Gastroesophageal sphincter (tissue), 4 donors: ENCODE measurements at regions not wholly inside any gene's neighbourhood (a gene's known extent, or its start where the extent isn't known, plus 50 kb on each side); places are given as distances from the start of the nearest gene placed in this dataset.
"Not testable (repeated sequence)": the region's sequence is repeated elsewhere in the genome, so short reads cannot be mapped to it uniquely, and the experiment has no call there.

Experiments used
- ATAC-seq: fragments of 150-250 bp; one replicate; pipeline ENCODE4 v1.9.1; 2016; ENCODE audit warnings: mild to moderate bottlenecking, moderate library complexity
- H3K27ac ChIP-seq, 4 donors: fragments of 200-600 bp; sonication (generic) in 3 of 4; 1 replicate in 3 of 4; 2 replicates in 1 of 4; pipeline ENCODE4 v1.5.1; 2016 to 2019
- H3K27me3 ChIP-seq: fragments of 200-600 bp; sonication (generic); one replicate; pipeline ENCODE4 v1.5.1; 2019
- H3K36me3 ChIP-seq, 2 donors: fragments of 200-600 bp; sonication (generic); one replicate each; pipeline ENCODE4 v1.5.1; 2019; ENCODE audit warnings: control low read depth in 1 of 2
- H3K4me1 ChIP-seq, 3 donors: fragments of 200-600 bp; sonication (generic); 1 replicate in 2 of 3; 2 replicates in 1 of 3; pipeline ENCODE4 v1.5.1; 2016 to 2019; ENCODE audit warnings: control low read depth in 2 of 3
- H3K4me3 ChIP-seq, 2 donors: fragments of 200-600 bp; sonication (generic); one replicate each; pipeline ENCODE4 v1.5.1; 2019; ENCODE audit warnings: mild to moderate bottlenecking in 1 of 2, moderate library complexity in 1 of 2
- H3K9me3 ChIP-seq, 3 donors: fragments of 200-600 bp; sonication (generic); one replicate each; pipeline ENCODE4 v1.5.1; 2017 to 2019; ENCODE audit warnings: control low read depth in 2 of 3
- CTCF ChIP-seq, 4 experiments: fragments of 200-600 bp in 2 of 4; fragments of 450-650 bp in 2 of 4; sonication (generic) in 1 of 4; IDR thresholded peaks; one replicate each; pipeline ENCODE4 v1.5.1; 2017 to 2019; ENCODE audit warnings: antibody characterized with exemption in 4 of 4, mild to moderate bottlenecking in 2 of 4, moderate library complexity in 2 of 4
- EP300 ChIP-seq: sonication (generic); formaldehyde crosslinking; IDR thresholded peaks from one replicate; pipeline ENCODE4 v1.6.1; 2017; ENCODE audit warnings: antibody characterized with exemption, mild to moderate bottlenecking
- POLR2A ChIP-seq, 2 donors: fragments of 450-650 bp; IDR thresholded peaks; one replicate each; pipeline ENCODE4 v1.6.1; 2017; ENCODE audit warnings: antibody characterized with exemption in 2 of 2, mild to moderate bottlenecking in 2 of 2, moderate library complexity in 1 of 2
- POLR2AphosphoS5 ChIP-seq: sonication (generic); formaldehyde crosslinking; IDR thresholded peaks from one replicate; pipeline ENCODE4 v1.6.1; 2017; ENCODE audit warnings: antibody characterized with exemption
- WGBS, 2 donors: methylation state at CpG; one replicate each; pipeline ENCODE4 v1.1.5; 2018; ENCODE audit warnings: low coverage in 1 of 2; 5-methylcytosine and 5-hydroxymethylcytosine counted together

- no peak for TF ChIP-seq POLR2A (IDR thresholded peaks at IDR 0.05)
- TF ChIP-seq POLR2AphosphoS5: no peak
- no peak for TF ChIP-seq CTCF (IDR thresholded peaks at IDR 0.05)
- no peak for TF ChIP-seq EP300
- no peaks in the 10 kb centered on the region for H3K27me3 ChIP-seq
- no peaks in the 10 kb centered on the region for H3K9me3 ChIP-seq
Measured at GRCh38 chr14:22255017-22255950, 333.7 kb downstream of the DAD1 start.

GRCh38 chr14:22252686-22253085 lies 336.3 kb downstream of the DAD1 start:
- H3K27me3 ChIP-seq: no peaks in the 10 kb centered on the region
- TF ChIP-seq CTCF (IDR thresholded peaks at IDR 0.05) (no peak), POLR2AphosphoS5 (no peak), EP300 (no peak), POLR2A (IDR thresholded peaks at IDR 0.05) (no peak)
- H3K4me3 ChIP-seq: no peak overlapping the region
- H3K27ac ChIP-seq: peak overlapping the region in 1 of 4 donors; percentile 46
- H3K4me1 ChIP-seq: peaks cover 0 to 13% (median 0%) of the 10 kb centered on the region in 3 donors
- no peaks in the 10 kb centered on the region for H3K36me3 ChIP-seq
- H3K9me3 ChIP-seq: no peaks in the 10 kb centered on the region
- peak; percentile 74 for ATAC-seq
- WGBS, 2 donors: 12 to 29% methylated on average over 3 to 4 of the region's 4 CpGs

More at GRCh38 chr14:22255017-22255950, 333.7 kb downstream of the DAD1 start:
- Histone ChIP-seq H3K4me1 (peaks cover 0 to 13% (median 0%) of the 10 kb centered on the region in 3 donors), H3K4me3 (no peak overlapping the region), H3K36me3 (no peaks in the 10 kb centered on the region), H3K27ac (no peak overlapping the region)
- ATAC-seq: no peak
- 36 to 58% methylated on average over 4 to 5 of the region's 5 CpGs for WGBS, 2 donors

GRCh38 chr14:22251090-22251489 lies 337.9 kb downstream of the DAD1 start:
- Histone ChIP-seq H3K36me3 (no peaks in the 10 kb centered on the region), H3K4me3 (no peak overlapping the region), H3K27me3 (no peaks in the 10 kb centered on the region), H3K9me3 (no peaks in the 10 kb centered on the region), H3K27ac (no peak overlapping the region), H3K4me1 (peaks cover 0 to 13% (median 0%) of the 10 kb centered on the region in 3 donors)
- no peak for ATAC-seq
- TF ChIP-seq EP300: no peak
- no peak for TF ChIP-seq POLR2A (IDR thresholded peaks at IDR 0.05)
- no peak for TF ChIP-seq POLR2AphosphoS5
- TF ChIP-seq CTCF (IDR thresholded peaks at IDR 0.05): no peak
- 42 to 71% methylated on average over 1 of the region's 1 CpG for WGBS, 2 donors

GRCh38 chr14:22249770-22250169 lies 339.3 kb downstream of the DAD1 start:
- Histone ChIP-seq H3K27me3 (no peaks in the 10 kb centered on the region), H3K4me1 (peaks cover 0 to 13% (median 0%) of the 10 kb centered on the region in 3 donors), H3K9me3 (no peaks in the 10 kb centered on the region), H3K4me3 (no peak overlapping the region), H3K27ac (no peak overlapping the region), H3K36me3 (no peaks in the 10 kb centered on the region)
- TF ChIP-seq POLR2AphosphoS5: no peak
- WGBS, 2 donors: 61 to 69% methylated on average over 4 of the region's 4 CpGs
- ATAC-seq: no peak

- H3K27me3 ChIP-seq: no peaks in the 10 kb centered on the region
- WGBS, 2 donors: 93 to 100% methylated on average over 3 of the region's 6 CpGs
- no peak for ATAC-seq
- H3K27ac ChIP-seq: no peak overlapping the region
- no peaks in the 10 kb centered on the region for H3K36me3 ChIP-seq
- TF ChIP-seq EP300 (no peak), POLR2A (IDR thresholded peaks at IDR 0.05) (no peak), CTCF (IDR thresholded peaks at IDR 0.05) (no peak), POLR2AphosphoS5 (no peak)
- H3K4me1 ChIP-seq: no peaks in the 10 kb centered on the region
- H3K9me3 ChIP-seq: no peaks in the 10 kb centered on the region
- no peak overlapping the region for H3K4me3 ChIP-seq
Measured at GRCh38 chr14:22243971-22244581, 344.9 kb downstream of the DAD1 start.

GRCh38 chr14:22238320-22238719 lies 350.7 kb downstream of the DAD1 start:
- not testable (repeated sequence) for H3K4me1 ChIP-seq, ATAC-seq, H3K27ac ChIP-seq, H3K9me3 ChIP-seq, H3K27me3 ChIP-seq, H3K4me3 ChIP-seq, H3K36me3 ChIP-seq
- 50 to 60% methylated on average over 3 of the region's 3 CpGs for WGBS, 2 donors
